ENCODE measurements at regions not wholly inside any gene's neighbourhood (a gene's known extent, or its start where the extent isn't known, plus 50 kb on each side); places are given as distances from the start of the nearest gene placed in this dataset.
A peak's percentile ranks its signal among the peaks of the same experiment; 100 is the strongest.

DNA sequence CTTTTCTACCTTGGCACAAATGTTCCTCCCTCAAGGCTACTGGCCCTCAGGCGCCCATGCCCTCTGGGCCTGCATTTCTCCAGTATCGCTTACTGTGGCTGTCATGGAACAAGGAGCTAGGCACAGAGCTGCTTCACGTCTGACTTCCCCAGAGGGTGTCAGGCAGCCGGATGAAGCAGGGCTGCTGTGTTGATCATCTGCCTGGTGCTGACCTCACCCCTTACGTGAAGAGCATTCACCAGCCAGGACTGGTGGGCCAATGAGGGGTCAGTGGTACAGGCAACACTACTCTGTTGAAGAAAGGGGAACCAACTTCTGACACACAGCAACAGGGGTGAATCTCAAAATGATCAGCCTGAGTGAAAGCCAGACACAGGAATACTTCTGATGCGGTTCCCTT is 215.5 kb upstream of the GALNT2 start:
- no peak overlapping the region for H3K4me3 ChIP-seq (ENCODE audit: low read depth, low read length)

DNA sequence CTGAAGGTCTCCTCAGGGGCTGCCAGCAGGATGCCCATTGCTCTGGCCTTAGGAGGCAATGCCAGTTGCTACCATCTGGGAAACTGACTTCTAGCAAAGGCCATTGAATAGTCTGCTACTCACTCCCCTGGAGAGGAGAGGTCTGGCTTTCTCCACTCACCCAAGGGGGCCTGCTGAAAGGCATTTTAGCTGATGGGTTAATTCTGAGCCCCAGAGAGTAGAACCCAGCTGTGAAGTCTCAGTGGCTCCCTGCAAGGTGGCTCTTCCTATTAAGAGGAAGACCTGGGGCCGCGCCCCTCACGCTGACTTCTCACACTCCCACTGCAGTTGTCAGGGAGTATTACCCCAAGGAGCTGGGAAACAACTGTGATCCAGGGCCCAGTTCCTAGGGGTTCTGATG is 213.3 kb upstream of the GALNT2 start:
- TF ChIP-seq, protein P1, sequence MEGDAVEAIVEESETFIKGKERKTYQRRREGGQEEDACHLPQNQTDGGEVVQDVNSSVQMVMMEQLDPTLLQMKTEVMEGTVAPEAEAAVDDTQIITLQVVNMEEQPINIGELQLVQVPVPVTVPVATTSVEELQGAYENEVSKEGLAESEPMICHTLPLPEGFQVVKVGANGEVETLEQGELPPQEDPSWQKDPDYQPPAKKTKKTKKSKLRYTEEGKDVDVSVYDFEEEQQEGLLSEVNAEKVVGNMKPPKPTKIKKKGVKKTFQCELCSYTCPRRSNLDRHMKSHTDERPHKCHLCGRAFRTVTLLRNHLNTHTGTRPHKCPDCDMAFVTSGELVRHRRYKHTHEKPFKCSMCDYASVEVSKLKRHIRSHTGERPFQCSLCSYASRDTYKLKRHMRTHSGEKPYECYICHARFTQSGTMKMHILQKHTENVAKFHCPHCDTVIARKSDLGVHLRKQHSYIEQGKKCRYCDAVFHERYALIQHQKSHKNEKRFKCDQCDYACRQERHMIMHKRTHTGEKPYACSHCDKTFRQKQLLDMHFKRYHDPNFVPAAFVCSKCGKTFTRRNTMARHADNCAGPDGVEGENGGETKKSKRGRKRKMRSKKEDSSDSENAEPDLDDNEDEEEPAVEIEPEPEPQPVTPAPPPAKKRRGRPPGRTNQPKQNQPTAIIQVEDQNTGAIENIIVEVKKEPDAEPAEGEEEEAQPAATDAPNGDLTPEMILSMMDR (IDR thresholded peaks at IDR 0.05; ENCODE audit: borderline replicate concordance, insufficient read depth, low read depth, low read length) = no peak
- H3K4me3 ChIP-seq (ENCODE audit: low read depth, low read length) = no peak overlapping the region

More for the DNA sequence above, 215.5 kb upstream of the GALNT2 start:
- TF ChIP-seq, protein P1 (IDR thresholded peaks at IDR 0.05; ENCODE audit: borderline replicate concordance, insufficient read depth, low read depth, low read length) = no peak

DNA sequence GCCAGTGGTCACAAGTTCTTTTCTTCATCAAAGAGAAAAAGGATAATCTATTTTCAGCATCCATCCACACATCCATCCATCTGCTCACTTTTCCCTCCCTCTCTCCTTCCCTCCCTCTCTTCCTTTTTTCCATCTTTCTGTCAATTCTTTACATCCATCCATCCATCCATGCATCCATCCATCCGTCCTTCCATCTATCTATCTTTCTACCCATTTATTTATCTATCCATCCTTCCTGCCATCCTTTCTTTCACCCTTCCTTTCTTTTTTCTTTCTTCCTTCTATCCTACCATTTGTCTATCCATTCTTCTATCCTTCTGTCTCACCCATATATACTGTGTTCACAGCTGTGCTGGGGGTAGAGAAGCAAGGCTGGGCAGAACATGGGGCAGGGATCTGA is 212.4 kb upstream of the GALNT2 start:
- TF ChIP-seq, protein P1 (IDR thresholded peaks at IDR 0.05; ENCODE audit: borderline replicate concordance, insufficient read depth, low read depth, low read length) = no peak

DNA sequence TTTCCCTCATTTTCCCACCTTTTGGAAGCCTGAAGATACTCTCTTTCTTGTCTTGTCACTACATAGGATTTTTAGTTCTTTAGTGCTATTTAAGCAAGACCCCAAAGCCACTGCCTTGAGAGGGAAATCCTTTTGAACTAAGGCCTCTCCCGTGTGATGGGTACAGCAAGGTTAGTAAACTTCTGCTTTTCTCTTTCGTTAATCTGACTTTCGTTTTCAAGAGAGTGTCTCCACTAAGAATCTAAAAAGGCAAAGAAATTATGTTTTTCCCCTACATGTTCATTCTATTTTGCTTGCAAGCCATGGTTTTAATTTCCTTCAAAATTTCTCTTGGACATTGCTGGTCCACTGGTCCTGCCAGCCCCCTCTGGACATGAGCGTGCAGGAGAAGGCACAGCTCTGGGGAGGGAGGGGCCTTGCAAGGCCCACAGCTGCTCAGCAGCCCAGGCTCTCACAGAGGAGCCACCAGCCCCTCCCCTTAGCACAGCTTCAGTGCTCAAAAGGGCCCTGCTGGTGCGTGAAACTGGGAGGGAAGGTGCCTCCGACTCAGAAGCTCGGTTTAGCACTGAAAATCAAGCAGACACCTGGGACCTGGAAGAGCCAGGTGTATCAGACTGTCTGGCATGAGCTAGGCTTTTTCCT is 210.9 kb upstream of the GALNT2 start:
- peak overlapping the region; percentile 33 for H3K4me3 ChIP-seq (ENCODE audit: low read depth, low read length)
- TF ChIP-seq, protein P1 (IDR thresholded peaks at IDR 0.05; ENCODE audit: borderline replicate concordance, insufficient read depth, low read depth, low read length) = no peak

More for the DNA sequence above, 212.4 kb upstream of the GALNT2 start:
- no peak overlapping the region for H3K4me3 ChIP-seq (ENCODE audit: low read depth, low read length)

DNA sequence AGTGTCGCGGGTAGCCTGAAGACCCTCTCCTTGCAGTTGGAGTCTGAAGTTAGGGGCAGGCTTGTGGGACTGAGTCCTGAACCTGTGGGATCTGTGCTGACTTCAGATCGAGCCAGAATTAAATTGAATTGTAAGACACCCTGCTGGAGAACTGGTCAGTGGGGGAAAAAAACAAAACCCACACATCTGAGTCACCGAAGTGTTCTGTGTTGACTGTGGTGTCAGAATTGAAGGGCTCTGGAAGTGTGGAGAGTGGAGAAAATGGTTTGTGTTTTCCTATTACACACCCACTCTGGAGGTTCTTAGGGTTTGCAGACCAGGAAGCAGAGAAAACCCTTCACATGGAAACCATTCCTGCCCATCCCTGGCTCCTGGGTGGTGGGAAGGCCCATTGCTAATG is 209.5 kb upstream of the GALNT2 start:
- TF ChIP-seq, protein P1 (IDR thresholded peaks at IDR 0.05; ENCODE audit: borderline replicate concordance, insufficient read depth, low read depth, low read length) = no peak
- H3K4me3 ChIP-seq (ENCODE audit: low read depth, low read length) = no peak overlapping the region

DNA sequence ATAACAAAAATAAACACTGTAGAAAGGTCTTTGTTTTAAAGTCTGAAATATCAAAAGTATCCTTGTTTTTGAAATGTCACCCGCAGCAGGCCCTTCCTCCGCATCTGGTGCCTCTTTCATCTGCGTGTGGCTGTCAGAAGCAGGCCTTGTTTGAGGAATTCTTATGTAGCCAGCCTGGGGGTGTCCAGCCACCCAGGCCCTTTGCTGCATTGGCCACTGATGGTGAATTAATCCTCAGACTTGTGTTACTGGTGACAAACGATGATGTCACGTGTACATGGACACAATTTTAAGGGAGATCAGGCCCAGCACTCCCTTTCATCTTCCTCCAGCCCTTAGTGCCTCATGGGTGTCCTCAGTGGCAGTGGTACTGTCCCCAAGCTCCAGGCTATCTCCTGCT is 208.0 kb upstream of the GALNT2 start:
- no peak overlapping the region for H3K4me3 ChIP-seq (ENCODE audit: low read depth, low read length)
- TF ChIP-seq, protein P1 (IDR thresholded peaks at IDR 0.05; ENCODE audit: borderline replicate concordance, insufficient read depth, low read depth, low read length) = no peak

DNA sequence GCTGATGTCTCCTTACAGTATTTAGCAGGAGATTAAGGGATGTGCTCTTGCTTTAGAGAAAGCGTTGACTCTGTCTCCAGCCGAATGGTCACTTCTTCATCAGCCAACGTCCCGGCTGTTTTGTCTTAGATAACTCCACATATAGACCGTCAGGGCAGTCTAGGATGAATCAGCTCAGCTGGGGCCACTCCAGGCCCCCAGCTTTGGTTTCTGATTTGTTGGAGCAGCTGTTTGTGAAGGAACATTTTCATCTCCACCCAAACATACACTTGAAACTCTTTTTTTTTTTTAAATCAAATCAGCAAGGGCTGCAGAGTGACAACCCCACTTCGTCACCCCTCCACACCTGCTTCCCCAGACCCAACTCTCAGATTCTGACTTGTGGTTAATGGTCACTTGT is 206.1 kb upstream of the GALNT2 start:
- no peak overlapping the region for H3K4me3 ChIP-seq (ENCODE audit: low read depth, low read length)
- TF ChIP-seq, protein P1 (IDR thresholded peaks at IDR 0.05; ENCODE audit: borderline replicate concordance, insufficient read depth, low read depth, low read length) = no peak
